ENCODE measurements at regions not wholly inside any gene's neighbourhood (a gene's known extent, or its start where the extent isn't known, plus 50 kb on each side); places are given as distances from the start of the nearest gene placed in this dataset.
A peak's percentile ranks its signal among the peaks of the same experiment; 100 is the strongest.

DNA sequence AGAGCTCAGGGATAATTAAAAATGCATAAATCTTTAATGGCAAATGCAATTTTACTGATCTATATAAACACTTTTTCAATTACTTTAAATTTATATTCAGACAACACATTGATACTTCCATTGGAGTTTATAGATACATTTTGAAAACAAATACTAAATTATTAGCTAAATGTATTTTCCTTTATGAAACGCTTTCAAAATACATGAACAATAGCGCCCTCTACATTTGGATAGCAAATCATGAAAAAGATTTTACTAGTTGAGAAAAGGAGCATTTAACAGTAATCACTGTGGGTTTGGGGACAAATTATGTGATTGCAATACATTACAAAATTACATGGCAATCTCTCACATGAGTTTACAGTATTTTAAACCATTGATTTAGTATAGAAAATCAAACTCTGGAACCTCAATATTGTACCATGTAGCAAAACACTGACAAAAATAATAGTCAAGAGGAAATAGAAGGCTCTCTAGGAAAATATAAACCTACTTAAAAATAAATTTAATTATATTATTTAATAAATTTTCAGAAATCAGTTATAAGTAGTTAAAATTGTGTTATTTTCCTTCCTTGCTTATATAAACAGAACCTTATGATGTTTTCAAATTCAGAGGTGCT is 207.9 kb downstream of the ZIC1 start:
- TF ChIP-seq, protein P1, sequence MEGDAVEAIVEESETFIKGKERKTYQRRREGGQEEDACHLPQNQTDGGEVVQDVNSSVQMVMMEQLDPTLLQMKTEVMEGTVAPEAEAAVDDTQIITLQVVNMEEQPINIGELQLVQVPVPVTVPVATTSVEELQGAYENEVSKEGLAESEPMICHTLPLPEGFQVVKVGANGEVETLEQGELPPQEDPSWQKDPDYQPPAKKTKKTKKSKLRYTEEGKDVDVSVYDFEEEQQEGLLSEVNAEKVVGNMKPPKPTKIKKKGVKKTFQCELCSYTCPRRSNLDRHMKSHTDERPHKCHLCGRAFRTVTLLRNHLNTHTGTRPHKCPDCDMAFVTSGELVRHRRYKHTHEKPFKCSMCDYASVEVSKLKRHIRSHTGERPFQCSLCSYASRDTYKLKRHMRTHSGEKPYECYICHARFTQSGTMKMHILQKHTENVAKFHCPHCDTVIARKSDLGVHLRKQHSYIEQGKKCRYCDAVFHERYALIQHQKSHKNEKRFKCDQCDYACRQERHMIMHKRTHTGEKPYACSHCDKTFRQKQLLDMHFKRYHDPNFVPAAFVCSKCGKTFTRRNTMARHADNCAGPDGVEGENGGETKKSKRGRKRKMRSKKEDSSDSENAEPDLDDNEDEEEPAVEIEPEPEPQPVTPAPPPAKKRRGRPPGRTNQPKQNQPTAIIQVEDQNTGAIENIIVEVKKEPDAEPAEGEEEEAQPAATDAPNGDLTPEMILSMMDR (IDR thresholded peaks at IDR 0.05) = peak in 2 of 4 experiments; percentile 6 to 16
- TF ChIP-seq POLR2AphosphoS5 (IDR thresholded peaks at IDR 0.05) = no peak
- no peak for TF ChIP-seq EP300 (IDR thresholded peaks at IDR 0.05)
- no peak for TF ChIP-seq POLR2A (IDR thresholded peaks at IDR 0.05)

Measured in gastroesophageal sphincter (tissue), 3 donors.